Transverse colon (tissue), 4 donors: ENCODE measurements at regions not wholly inside any gene's neighbourhood (a gene's known extent, or its start where the extent isn't known, plus 50 kb on each side); places are given as distances from the start of the nearest gene placed in this dataset.

ENCODE experiments used
- DNase-seq: peaks from one replicate; pipeline ENCODE4 v3.0.0-alpha.2; 2019
- H3K27ac ChIP-seq, 4 donors: fragments of 200-600 bp; sonication (generic); 2 replicates each; pipeline ENCODE4 v1.5.1; 2016 to 2018; ENCODE audit warnings: inconsistent platforms in 4 of 4
- H3K27me3 ChIP-seq: fragments of 200-600 bp; sonication (generic); 2 replicates; pipeline ENCODE4 v1.5.1; 2017; ENCODE audit warnings: inconsistent platforms
- H3K36me3 ChIP-seq, 4 donors: fragments of 200-600 bp; sonication (generic); 2 replicates each; pipeline ENCODE4 v1.5.1; 2017 to 2019; ENCODE audit warnings: inconsistent platforms in 4 of 4
- H3K4me1 ChIP-seq, 4 donors: fragments of 200-600 bp; sonication (generic); 2 replicates each; pipeline ENCODE4 v1.5.1; 2017 to 2020; ENCODE audit warnings: inconsistent platforms in 4 of 4
- H3K4me3 ChIP-seq, 4 donors: fragments of 200-600 bp; sonication (generic); 1 replicate in 1 of 4; 2 replicates in 3 of 4; pipeline versions ENCODE4 v1.5.1 to v1.6.1; 2017 to 2019; ENCODE audit warnings: inconsistent platforms in 4 of 4
- H3K9me3 ChIP-seq, 2 donors: fragments of 200-600 bp; sonication (generic); 2 replicates each; pipeline ENCODE4 v1.5.1; 2017 to 2019; ENCODE audit warnings: inconsistent platforms in 2 of 2
- EP300 ChIP-seq: sonication (generic); formaldehyde crosslinking; IDR thresholded peaks from one replicate; pipeline ENCODE4 v1.6.1; 2017; ENCODE audit warnings: antibody characterized with exemption, low read depth
- POLR2A ChIP-seq: fragments of 450-650 bp; IDR thresholded peaks from one replicate; pipeline ENCODE4 v1.6.1; 2016; ENCODE audit warnings: antibody characterized with exemption, mild to moderate bottlenecking, moderate library complexity
- POLR2AphosphoS5 ChIP-seq, 3 donors: sonication (generic); formaldehyde crosslinking; IDR thresholded peaks; one replicate each; pipeline ENCODE4 v1.6.1; 2016; ENCODE audit warnings: antibody characterized with exemption in 3 of 3
- WGBS, 2 donors: methylation state at CpG; one replicate each; pipeline ENCODE4 v1.1.5; 2018; ENCODE audit warnings: low coverage in 1 of 2; 5-methylcytosine and 5-hydroxymethylcytosine counted together
- in situ Hi-C, 4 donors: fragments of 200-750 bp; cut with MboI; loops; one replicate each; pipeline versions ENCODE4 v1.15.0 to v1.15.1; 2017; ENCODE audit warnings: low sequenced_read_pairs in 3 of 4, low pct_ligation_motif_present in 1 of 4, low pct_unique_long_range_greater_than_20kb in 1 of 4
- intact Hi-C: fragments of 100-400 bp; cut with DNase I; formaldehyde crosslinking; loops from one replicate; pipeline ENCODE4 v1.15.1; 2023; ENCODE audit warnings: low total_unique reads
- TF ChIP-seq, protein P1 (sequence below), 5 experiments: fragments of 200-600 bp in 3 of 5; fragments of 450-650 bp in 2 of 5; sonication (generic) in 3 of 5; IDR thresholded peaks; 1 replicate in 2 of 5; 2 replicates in 3 of 5; pipeline ENCODE4 v1.5.1; 2016 to 2017; ENCODE audit warnings: antibody characterized with exemption in 5 of 5, inconsistent platforms in 3 of 5, mild to moderate bottlenecking in 2 of 5, moderate library complexity in 1 of 5

DNA sequence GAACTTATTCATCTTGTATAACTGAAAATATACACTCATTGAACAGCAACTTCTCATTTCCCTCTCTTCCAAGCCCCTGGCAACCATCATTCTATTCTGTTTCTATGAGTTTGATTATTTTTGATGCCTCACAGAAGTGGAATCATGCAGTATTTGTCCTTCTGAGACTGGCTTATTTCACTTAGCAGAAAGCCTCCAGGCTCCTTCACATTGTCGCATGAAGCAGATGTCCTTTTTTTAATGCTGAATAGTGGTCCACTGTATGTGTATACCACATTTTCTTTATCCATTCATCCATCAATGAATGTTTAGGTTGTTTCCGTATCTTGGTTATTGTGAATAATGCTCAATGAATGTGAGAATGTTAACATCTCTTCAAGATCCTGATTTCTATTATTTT, 238.2 kb upstream of the KLF14 start:
- intact Hi-C loops: no loop called here

GRCh38 chr7:130973637-130974036, 239.6 kb upstream of the KLF14 start:
- Histone ChIP-seq H3K9me3 (no peaks in the 10 kb centered on the region), H3K36me3 (no peaks in the 10 kb centered on the region), H3K27ac (no peak overlapping the region), H3K4me3 (no peak overlapping the region), H3K4me1 (peaks cover 7 to 17% (median 11%) of the 10 kb centered on the region in 4 donors), H3K27me3 (no peaks in the 10 kb centered on the region)
- no peak for DNase-seq
- in situ Hi-C loops (no loop called here), intact Hi-C loops (no loop called here)
- TF ChIP-seq, protein P1, sequence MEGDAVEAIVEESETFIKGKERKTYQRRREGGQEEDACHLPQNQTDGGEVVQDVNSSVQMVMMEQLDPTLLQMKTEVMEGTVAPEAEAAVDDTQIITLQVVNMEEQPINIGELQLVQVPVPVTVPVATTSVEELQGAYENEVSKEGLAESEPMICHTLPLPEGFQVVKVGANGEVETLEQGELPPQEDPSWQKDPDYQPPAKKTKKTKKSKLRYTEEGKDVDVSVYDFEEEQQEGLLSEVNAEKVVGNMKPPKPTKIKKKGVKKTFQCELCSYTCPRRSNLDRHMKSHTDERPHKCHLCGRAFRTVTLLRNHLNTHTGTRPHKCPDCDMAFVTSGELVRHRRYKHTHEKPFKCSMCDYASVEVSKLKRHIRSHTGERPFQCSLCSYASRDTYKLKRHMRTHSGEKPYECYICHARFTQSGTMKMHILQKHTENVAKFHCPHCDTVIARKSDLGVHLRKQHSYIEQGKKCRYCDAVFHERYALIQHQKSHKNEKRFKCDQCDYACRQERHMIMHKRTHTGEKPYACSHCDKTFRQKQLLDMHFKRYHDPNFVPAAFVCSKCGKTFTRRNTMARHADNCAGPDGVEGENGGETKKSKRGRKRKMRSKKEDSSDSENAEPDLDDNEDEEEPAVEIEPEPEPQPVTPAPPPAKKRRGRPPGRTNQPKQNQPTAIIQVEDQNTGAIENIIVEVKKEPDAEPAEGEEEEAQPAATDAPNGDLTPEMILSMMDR (IDR thresholded peaks at IDR 0.05): no peak
- TF ChIP-seq EP300: no peak
- no peak for TF ChIP-seq POLR2AphosphoS5 (IDR thresholded peaks at IDR 0.05)
- TF ChIP-seq POLR2A: no peak

More for the DNA sequence above, 238.2 kb upstream of the KLF14 start:
- no peak overlapping the region for H3K27ac ChIP-seq
- TF ChIP-seq EP300 (no peak), POLR2A (no peak), POLR2AphosphoS5 (IDR thresholded peaks at IDR 0.05) (no peak)
- TF ChIP-seq, protein P1 (IDR thresholded peaks at IDR 0.05): no peak
- DNase-seq: no peak
- H3K4me1 ChIP-seq: peaks cover 7 to 17% (median 11%) of the 10 kb centered on the region in 4 donors
- in situ Hi-C loops: no loop called here
- no peak overlapping the region for H3K4me3 ChIP-seq
- no peaks in the 10 kb centered on the region for H3K9me3 ChIP-seq
- 67 to 96% methylated on average over 1 to 2 of the region's 2 CpGs for WGBS, 2 donors
- no peaks in the 10 kb centered on the region for H3K27me3 ChIP-seq
- H3K36me3 ChIP-seq: no peaks in the 10 kb centered on the region

DNA sequence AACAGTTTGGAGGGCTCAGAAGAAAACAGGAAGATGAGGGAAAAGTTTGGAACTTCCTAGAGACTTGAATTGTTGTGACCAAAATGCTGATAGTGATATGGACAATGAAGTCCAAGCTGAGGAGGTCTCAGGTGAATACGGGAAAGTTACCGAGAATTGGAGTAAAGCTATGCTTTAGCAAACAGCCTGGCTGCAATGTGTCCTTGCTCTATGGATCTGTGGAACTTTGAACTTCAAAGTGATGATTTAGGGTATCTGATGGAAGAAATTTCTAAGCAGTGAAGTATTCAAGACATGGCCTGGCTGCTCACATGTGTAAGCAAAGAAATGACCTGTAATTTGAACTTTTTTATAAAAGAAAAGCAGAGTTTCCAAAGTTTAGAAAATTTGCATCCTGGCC, 240.2 kb upstream of the KLF14 start:
- TF ChIP-seq, protein P1 (IDR thresholded peaks at IDR 0.05): no peak
- TF ChIP-seq POLR2A: no peak
- TF ChIP-seq EP300: no peak
- no peak for TF ChIP-seq POLR2AphosphoS5 (IDR thresholded peaks at IDR 0.05)
- no peaks in the 10 kb centered on the region for H3K27me3 ChIP-seq
- no peaks in the 10 kb centered on the region for H3K36me3 ChIP-seq
- intact Hi-C loops: no loop called here
- no peak for DNase-seq
- in situ Hi-C loops: no loop called here
- peaks cover 7 to 21% (median 11%) of the 10 kb centered on the region in 4 donors for H3K4me1 ChIP-seq
- no peaks in the 10 kb centered on the region for H3K9me3 ChIP-seq
- 95 to 100% methylated on average over 2 of the region's 2 CpGs for WGBS, 2 donors
- no peak overlapping the region for H3K4me3 ChIP-seq
- H3K27ac ChIP-seq: no peak overlapping the region

DNA sequence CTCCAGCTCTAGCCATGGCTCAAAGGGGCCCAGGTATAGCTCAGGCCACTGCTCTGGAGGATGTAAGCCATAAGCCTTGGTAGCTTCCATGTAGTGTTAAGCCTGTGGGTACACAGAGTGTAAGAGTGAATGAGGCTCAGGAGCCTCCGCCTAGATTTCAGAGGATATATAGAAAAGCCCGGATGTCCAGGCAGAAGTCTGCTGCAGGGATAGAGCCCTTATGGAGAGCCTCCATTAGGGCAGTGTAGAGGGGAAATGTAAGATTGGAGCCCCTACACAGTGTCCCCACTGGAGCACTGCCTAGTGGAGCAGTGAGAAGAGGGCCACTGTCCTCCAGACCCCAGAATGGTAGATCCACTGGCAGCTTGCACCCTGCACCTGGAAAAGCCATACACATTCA, 240.8 kb upstream of the KLF14 start:
- no peak overlapping the region for H3K27ac ChIP-seq
- 98 to 100% methylated on average over 1 to 2 of the region's 2 CpGs for WGBS, 2 donors
- H3K27me3 ChIP-seq: no peaks in the 10 kb centered on the region
- no peak overlapping the region for H3K4me3 ChIP-seq
- H3K9me3 ChIP-seq: no peaks in the 10 kb centered on the region
- peaks cover 7 to 20% (median 11%) of the 10 kb centered on the region in 4 donors for H3K4me1 ChIP-seq
- H3K36me3 ChIP-seq: no peaks in the 10 kb centered on the region
- DNase-seq: no peak
- no peak for TF ChIP-seq POLR2AphosphoS5 (IDR thresholded peaks at IDR 0.05)
- TF ChIP-seq EP300: no peak
- TF ChIP-seq, protein P1 (IDR thresholded peaks at IDR 0.05): no peak
- no peak for TF ChIP-seq POLR2A
- in situ Hi-C loops (no loop called here), intact Hi-C loops (no loop called here)
